ENCODE measurements at regions not wholly inside any gene's neighbourhood (a gene's known extent, or its start where the extent isn't known, plus 50 kb on each side); places are given as distances from the start of the nearest gene placed in this dataset.

DNA sequence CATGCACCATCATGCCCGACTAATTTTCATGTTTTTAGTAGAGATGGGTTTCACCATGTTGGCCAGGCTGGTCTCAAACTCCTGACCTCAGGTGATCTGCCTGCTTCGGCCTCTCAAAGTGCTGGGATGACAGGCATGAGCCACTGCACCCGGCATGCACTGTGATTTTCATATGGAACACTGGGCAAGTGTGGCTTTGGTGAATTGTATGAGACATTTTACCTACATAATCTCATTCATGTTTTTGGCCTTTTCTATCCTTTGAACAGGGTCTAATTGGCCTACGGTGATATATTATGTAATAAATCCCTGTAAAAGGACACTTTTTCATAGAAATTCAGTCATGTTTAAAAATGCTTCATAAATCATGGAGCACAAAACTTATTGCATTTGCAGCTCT is 128.7 kb upstream of the SEMA6A start:
- DNase-seq = no peak

DNA sequence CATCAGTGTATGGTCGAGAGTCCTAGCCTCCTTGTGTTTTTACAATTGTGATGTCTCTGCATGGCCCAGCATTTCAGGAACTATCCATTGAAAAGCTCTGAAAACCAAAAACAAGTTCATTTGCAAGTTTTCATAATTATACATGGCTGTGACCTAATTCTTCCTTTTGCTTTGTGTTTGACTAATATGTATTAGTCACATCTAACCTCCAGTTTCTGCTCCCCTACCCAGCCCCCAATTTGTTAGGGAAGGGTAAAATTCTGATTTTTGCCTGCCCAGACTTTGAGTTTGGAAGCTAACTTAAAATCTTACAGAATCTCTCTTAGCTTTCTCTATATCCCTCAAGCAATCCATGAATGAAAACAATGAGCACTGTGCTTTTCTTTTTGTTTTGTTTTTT is 128.2 kb upstream of the SEMA6A start:
- no peak for DNase-seq

DNA sequence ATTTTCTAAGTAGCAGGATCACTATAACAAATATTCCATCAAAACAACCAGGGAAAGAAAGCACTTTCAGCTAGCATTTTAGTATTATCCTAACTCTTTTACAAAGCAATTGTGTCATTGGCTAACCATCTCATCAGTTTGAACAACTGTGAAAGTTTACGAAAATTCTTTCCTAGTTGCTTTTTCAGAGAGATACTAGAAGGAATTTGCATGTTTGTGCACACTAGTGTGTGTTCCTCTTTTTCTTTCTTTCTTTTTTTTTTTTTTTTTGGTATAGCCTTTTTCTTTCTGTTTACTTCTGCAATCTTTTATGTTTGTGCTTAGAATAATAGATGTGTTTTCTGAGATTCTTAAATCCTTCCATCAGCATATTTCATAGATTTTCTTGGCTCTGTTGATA is 124.7 kb upstream of the SEMA6A start:
- no peak for DNase-seq

DNA sequence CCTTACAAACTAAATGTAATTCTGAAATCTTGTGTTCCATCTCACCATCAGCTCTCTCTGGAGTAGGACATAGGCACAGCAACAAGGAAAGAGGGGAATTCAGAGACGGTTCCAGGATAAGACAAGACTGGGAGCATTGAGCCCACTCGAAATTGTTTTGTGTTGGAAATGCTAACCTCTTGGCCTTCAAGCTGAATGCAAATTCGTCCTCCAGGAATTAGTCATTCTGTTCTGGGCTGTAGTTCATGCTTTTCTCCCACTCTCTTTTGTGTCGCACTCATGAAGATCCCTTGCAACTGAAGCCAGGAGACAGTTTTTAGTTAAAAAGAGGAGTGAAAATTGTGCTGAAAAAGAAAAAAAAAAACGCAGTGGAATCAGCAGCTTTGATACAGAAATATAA is 121.7 kb upstream of the SEMA6A start:
- DNase-seq = no peak

DNA sequence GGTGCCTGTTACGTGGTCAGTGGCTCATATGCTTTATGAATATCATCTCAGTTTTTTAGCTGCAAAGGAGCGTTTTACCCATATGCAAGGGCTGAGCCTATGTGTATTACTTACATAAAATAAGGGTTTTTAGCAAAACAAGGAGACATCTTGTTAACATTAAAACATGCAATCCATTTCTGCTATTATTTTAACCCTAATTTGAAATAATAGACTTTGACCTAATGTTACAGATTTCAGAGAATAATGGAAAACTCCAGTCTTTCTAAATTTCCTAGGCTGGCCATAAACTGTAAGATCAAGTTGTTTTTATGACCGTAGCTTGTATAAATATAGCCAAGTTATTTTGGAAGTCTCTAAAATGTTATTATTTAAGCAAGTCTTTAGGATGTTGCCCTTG is 121.1 kb upstream of the SEMA6A start:
- no peak for DNase-seq

DNA sequence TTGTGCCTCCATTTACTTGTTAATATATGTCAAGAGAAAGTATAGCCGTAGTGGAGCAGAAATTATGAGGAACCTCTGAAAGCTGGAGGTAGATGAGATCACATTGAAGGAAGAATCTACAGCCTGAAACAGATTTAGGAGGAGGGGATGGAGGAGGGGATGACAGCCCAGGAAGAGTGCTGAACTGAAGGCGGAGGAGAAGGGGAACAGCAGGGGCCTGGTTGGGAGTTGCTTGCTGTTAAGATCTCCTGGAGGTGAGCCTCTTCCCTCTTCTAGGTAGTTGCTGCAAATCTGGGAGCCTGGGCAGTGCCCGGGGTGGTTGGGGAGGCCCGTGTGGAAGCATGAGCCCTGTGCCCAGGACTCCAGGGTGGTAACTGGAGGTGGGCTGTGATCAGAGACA is 111.8 kb upstream of the SEMA6A start:
- DNase-seq = no peak

DNA sequence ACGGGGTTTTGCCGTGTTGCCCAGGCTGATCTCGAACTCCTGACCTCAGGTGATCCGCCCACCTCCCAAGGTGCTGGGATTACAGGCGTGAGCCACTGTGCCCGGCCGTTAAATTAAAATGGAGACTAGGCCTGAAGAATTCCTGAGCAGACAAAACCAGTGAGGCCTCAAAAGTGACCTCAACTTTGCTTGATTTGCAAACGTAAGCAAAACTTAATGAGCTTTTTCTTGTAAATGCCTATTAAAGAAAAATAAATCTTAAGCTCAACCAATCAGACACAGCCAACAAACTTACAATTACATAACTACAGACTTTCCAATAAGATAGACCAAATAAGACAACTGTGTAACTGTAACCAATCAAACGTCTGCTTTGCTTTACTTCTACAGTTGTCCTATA is 111.3 kb upstream of the SEMA6A start:
- DNase-seq = no peak

DNA sequence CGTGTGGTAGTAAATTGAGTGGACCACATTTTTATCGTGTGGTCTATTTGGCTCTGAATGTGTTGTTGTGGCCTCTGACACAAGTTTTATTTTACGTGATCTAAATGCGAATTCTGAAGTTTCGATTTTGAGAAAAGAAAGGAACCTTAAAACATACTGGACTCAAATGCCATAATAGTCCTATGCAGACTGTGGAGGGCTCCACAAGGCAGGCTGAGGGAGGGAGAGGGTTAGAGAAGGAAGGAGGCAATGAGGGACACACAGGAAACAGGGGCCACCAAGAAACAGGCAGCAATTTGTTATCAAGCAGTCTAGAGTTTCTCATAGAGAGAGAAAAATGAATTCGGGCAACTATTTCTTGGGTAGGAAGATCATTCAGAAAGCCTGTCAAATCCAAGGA is 110.4 kb upstream of the SEMA6A start:
- no peak for DNase-seq

DNA sequence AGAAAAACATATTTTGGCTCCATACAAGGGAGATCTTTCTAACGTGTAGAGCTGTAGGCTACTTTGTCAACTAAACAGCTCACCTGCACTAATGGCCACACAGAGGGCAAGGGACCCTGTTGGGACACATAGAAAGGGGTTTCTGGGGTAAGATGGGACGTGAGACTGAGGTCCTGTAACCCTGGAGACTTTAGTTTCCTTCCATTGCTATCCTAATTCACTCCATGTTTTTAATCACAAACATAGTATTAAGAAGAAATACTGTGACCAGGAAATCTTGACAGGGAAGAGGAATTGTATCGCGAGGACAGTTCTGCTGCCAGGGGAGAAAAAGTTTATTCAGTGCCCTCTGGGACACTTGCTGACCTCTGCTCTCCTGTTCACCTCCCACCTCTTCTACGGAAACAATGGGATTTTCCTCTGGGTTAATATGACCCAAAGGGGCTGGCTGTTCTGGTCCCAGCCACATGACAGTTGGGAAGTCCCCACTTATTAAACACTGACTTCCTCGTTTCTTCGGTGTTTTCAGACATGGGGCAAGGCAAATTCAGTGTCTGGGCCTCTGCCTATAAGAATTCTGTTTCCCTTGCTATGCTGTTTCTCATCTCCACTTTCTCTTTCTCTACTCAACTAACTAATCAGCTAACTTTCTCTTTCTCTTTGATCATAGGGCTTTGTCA is 106.9 kb upstream of the SEMA6A start:
- no peak for DNase-seq

DNA sequence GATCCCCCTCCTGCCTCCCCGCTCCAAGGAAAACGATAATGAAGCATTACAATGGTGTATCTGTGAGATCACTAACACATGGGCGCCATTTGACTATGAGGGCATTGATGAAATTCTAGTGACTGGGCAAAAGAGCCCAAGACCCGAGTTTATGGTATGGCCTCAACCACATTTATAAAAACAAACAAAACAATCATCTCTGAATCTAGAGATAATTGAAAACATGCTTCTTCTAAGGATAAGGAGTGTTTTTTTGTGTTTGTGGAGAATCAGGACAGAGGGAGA is 100.9 kb upstream of the SEMA6A start:
- no peak for DNase-seq

DNA sequence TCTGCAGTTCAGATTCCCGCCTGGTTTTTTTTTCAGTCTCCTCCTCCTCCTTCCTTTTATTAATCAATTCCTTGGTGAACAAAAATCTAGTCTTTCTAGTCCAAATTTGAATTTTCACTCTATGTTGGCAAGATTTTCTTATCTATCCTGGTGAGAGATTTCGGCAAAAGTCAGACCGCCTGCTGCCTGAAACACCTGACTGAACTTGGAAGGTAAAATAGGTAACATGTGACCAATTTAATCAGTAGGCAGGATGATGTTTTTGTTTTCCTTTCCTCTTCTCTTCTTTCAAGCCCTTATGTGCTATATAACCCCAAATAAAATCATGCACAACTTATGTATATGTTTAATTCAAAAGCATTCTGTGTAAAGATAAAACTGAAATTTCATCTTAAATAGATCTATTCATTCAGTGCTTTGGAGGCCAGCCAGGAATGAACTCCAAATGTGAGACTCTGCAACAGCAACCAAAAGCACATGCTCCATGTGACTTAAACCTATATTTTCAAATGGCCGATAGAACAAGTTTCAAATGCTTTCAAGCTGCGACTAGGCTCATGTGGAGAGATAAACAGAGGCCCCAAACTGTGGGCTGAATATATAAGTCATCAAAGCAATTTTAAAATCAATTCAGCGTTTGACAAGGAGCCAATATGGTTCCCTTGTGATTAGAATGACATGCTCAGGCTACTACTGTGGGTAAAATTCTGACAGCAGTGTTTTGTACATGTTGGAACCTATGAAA is 100.4 kb upstream of the SEMA6A start:
- DNase-seq = no peak

DNA sequence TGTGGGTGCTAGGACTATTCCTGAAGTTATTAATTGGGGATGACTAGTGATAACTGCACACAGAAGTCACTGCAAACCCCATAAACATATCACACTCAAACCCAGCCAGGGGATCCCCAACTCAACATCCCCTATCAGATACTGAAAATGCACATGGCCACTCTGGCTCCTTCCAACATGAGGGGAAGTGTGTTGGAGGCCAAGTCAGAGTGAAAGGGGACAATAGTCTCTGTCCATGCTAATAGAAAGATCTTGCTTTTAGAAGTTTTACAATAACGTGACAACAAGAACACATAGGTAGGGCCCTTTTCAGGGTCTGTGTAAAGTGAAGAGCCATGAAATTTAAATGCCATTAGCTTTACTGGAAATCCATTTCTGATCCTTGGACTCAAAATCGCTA is 98.8 kb upstream of the SEMA6A start:
- DNase-seq = no peak

DNA sequence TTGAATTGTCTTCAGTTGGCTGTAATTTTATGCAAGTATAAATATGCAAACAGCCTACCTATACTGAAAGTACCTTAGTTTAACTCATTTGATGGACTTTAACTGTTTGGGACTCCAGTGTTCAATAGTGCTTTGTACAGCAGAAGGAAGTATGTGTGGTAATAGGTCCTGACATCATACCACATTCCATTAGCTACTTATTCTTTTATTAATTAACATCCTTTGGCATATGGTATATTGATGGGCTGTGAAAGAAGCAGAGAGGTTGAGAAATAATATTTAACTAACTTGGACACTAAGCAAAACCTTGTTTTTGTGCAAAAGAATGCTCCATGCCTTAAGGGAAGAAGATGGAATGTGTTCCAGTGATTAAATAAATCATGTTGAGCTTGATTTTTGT is 97.6 kb upstream of the SEMA6A start:
- DNase-seq = no peak

DNA sequence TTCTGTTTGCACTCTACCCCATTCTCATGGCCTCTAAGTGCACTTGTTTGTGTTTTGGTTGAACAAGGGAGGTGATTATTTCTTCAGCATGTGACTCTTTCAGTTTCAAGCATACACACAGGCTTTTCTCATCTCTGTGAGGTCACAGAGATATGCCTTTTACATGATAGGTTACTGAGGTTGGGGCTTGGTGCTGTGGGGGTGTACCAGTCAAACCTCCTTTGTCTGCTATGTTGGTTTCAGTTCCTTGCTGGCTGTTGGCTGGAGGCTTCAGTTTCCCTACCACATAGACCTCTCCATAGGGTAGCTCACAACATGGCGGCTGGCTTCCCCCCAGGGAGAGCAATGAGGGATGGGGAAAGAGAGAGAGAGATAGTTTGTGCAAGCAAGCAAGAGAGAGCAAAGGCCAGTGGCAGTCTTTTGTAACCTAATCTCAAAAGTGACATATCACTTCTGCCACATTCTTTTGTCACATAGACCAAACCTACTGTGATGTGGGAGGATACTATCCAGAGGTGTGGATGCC is 96.7 kb upstream of the SEMA6A start:
- peak; percentile 16 for DNase-seq

DNA sequence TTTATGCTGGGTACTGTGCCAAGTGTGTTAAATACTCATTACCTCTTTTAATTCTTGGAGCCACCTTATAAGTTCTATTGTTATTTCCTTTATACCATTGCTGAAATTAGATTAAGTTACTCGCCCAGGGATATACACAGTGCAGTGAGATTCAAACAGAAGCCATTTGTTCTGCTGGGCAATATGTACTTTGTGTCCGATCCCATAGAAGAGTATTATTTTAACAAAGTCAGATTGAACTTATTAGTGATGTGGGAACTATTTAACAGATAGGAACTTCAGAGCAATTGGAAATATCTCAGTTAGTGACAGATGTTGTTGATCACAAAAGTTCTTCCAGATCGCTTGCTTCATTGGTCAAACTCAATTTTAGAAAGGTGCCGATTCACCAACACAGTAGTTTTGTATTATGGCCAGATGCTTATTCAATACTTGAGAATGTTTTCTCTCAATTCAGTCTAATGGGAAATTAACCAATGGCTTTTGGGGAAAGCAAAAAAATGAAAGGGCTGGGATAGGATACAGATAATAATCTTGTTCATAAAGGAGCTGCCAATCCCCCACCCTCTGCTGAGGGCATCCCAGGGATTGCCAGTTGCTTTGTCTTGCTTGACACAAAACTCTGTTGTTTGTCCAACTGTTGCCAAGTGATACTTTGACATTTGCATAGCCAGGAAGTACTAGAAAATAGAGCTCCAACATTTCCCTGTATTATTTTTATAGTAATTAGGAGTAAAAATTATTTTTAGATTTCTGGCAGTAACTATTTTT is 94.8 kb upstream of the SEMA6A start:
- peak; percentile 62 for DNase-seq

DNA sequence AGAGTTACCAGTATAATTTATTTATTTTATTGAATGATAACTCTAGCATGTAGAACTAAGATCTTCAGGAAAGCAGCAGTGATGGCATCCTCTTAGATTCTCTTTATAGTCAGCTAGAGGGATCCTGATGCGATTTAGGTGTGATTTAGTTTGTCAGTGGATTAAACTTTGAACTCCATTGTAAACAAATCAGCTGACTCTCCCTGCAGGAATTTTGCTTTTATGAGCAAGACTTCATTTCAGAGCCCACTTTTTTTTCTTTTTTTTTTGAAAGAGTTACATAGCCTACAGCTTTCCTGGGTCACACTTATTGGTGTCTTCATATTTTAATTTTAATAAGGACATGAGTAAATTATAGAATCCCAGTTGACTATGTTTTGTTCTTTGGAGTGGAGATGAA is 93.8 kb upstream of the SEMA6A start:
- DNase-seq = no peak

DNA sequence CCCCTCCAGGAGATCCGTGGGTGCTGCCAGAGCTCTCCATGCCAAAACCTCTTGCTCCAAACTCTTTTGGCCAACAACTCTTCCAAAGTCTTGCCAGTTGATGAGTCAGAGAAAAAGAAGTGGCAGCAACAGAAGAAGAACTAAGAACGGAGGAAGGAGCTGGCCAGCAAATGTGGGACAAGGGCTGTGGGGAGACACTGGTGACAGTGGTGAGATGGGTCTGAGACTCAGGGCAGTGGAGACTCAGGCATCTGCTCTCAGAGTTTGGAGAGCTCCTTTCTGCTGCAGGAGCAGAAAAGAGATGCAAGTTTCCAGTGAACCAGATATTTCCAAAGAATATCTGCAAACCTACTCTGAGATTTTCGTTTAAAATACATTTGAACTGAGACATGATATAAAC is 92.3 kb upstream of the SEMA6A start:
- DNase-seq = no peak

DNA sequence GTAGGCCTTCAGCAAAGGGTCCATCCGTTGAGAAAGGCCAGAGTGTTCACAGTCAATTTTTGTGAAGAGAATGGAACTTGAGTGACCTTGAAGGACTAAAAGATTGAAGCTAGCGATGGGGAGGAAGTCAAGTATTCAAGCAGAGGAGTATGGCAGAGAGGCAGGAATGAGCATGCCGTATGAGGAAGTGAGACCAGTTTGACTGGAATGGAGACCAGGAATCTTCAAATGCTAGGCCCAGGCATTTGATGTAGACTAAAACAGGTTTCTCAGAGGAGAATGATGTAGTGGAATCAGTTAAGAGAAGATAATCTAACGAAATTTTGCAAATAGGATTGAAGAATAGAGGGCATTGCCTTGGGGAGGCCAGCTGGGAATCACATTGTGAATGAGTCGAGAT is 90.4 kb upstream of the SEMA6A start:
- no peak for DNase-seq

DNA sequence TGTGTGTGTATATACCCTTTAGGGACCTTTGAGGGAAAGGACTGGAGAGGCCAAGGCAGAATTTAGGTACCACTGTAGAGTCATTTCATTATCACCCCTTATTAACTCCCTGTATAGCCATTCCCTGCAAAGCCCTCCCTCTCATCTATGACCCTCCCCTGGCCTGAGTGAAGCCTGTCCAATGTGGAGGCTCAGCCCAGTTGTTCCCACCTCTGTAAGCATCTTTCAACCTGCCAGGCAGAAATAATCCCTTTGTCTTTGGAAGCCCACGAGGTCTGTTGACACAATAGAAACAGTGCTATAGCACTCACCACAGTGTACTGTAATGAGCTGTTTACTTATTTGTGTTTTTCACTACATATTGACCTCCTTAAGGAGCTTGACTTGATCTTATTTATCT is 88.5 kb upstream of the SEMA6A start:
- no peak for DNase-seq

DNA sequence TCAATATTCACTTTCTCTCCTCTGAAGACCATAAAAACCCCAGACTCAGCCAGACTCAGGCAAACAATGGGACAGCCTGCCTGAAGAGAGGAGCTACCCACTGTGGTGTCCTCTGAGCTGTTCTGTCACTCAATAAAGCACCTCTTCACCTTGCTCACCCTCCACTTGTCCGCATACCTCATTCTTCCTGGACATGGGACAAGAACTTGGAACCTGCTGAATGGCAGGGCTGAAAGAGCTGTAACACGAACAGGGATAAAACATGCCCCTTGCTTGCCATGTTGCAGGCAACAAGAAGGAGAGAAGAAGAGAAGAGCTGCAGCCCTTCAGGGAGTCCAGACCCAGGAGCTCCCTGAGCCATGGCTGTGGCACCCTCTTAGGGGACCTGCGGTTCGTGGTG is 86.8 kb upstream of the SEMA6A start:
- no peak for DNase-seq

DNA sequence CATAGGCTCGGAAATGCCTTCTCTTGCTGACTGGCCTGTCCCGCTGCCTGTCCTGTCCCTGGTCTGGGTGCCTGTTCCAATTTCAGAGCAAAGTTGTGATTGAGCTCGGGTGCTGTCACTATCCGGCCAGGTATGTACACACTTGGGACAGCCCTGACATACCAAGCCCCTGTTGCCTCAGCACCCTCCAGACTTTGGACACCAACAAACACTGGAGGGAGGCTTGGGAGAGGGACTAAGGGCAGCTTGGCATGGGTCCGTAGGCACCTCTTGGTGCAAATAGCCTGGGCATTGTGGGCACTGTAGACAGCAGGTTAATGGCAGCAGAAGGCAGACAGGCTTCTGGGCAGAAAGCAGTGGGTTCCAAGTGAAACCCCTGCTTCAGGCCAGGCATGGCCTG is 86.3 kb upstream of the SEMA6A start:
- DNase-seq = no peak

DNA sequence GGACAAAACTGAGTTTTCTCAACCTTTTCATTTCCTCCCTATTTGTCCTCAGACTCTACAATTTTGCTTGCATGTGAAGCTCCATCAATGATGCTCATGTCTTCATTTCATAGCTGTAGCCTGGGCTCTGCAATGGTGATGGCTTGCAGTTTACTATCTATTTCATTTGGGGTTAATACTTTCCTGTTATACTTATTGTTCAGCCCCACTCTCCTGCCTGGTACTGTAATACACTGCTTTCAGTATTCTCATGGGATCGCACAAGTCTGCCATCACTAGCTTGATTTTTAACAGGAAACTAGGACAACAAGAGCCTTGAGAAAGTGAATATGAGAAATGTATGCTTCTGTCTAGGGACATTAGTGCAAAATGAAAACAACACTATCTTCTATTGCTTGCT is 84.2 kb upstream of the SEMA6A start:
- DNase-seq = no peak

DNA sequence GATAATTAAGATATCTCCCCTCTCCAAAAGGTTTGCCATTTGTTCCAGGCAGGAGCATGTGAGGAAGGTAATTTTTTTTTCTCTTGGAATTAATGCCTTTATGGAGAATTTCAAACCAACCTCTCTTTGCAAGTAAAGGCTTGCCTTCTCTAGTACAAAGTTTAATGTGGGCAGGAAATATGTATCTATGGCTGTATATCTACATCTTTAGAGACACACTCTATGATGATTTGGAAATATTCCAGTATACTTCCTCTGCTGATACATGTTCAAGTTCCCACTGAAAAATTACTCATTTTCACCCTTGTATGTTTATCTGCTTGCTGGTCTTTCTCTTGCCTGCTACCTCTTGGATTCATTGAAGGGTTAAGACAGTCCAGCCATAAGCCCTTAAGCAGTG is 83.5 kb upstream of the SEMA6A start:
- DNase-seq = no peak

DNA sequence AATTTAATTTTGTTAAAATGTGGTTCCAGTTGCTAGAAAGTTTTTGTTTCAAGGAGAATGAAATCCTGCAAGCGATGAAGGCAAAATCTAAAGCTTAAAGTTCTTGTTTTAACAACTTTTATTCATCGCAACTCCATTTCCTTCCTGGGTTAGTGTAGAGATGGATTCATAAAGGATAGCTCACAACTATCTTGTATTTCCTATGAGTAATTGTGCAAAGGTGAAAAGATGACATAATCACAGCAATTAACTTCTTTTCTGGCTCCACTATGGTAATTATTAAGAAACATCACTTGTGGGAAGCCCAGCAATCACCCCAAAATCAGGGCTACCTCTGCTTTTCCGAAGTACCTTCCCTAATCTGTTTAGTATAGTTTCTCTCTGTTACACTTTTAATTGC is 80.8 kb upstream of the SEMA6A start:
- no peak for DNase-seq
